Stimulated activated CD4-positive, alpha-beta T cell treated with anti-CD3 and anti-CD28 coated beads, Interleukin-4, amount 100 ng/mL, for 48 hours (primary cell): ENCODE measurements at regions not wholly inside any gene's neighbourhood (a gene's known extent, or its start where the extent isn't known, plus 50 kb on each side); places are given as distances from the start of the nearest gene placed in this dataset.

ENCODE experiments used
- DNase-seq, 2 donors: peaks; one replicate each; pipeline ENCODE4 v3.0.0-alpha.2; 2020; ENCODE audit warnings: low read depth in 2 of 2

- peak; percentile 46 to 55 for DNase-seq
These were observed 49.8 kb upstream of the BAHCC1 start for GRCh38 chr17:81345228-81346089.
